Urinary bladder (tissue), 3 donors: ENCODE measurements at regions not wholly inside any gene's neighbourhood (a gene's known extent, or its start where the extent isn't known, plus 50 kb on each side); places are given as distances from the start of the nearest gene placed in this dataset.
"Not testable (repeated sequence)": the region's sequence is repeated elsewhere in the genome, so short reads cannot be mapped to it uniquely, and the experiment has no call there.

Experiments used
- DNase-seq: peaks from one replicate; pipeline ENCODE4 v3.0.0-alpha.2; 2015; ENCODE audit errors: extremely low spot score
- H3K27ac ChIP-seq: one replicate; pipeline ENCODE4 v1.5.1; 2013; ENCODE audit warnings: low read depth, mild to moderate bottlenecking, moderate library complexity
- H3K36me3 ChIP-seq: one replicate; pipeline ENCODE4 v1.6.1; 2013; ENCODE audit warnings: mild to moderate bottlenecking, moderate library complexity; ENCODE audit not compliant: insufficient read depth
- H3K4me1 ChIP-seq: one replicate; pipeline ENCODE4 v1.6.1; 2013; ENCODE audit warnings: mild to moderate bottlenecking, moderate library complexity; ENCODE audit not compliant: insufficient read depth
- H3K4me3 ChIP-seq: one replicate; pipeline ENCODE4 v1.5.1; 2013; ENCODE audit warnings: low read depth, low read length
- WGBS: extraction: QIAGEN DNeasy Blood & Tissue Kit; methylation state at CpG from one replicate; pipeline ENCODE4 v1.1.7; 2013; 5-methylcytosine and 5-hydroxymethylcytosine counted together
- donor health status: healthy with polysubstance abuse.
- donor health status: healthy.

DNA sequence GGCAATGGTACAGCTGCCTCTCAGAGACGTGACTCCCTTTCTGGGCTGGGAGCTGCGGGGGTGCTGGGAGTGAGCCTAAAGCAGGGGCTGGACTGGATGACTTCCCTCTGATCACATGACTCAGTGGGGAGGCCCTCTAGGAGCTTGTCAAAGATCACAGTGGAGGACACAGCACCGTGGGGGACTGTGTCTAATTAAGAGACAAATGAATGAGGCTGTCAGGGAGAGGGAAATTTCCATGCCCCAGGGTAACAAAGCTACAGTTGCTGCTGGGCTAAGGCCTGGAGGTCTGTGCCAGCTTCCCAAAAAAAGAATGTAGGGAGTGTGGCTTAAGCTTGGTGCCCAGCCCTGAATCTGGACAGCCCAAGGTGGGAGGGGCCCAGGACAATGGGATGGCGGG lies 262.8 kb upstream of the PLET1 start:
- no peaks in the 10 kb centered on the region for H3K4me1 ChIP-seq
- no peak for DNase-seq
- H3K27ac ChIP-seq: no peak overlapping the region
- no peaks in the 10 kb centered on the region for H3K36me3 ChIP-seq
- 51% methylated on average over 4 of the region's 4 CpGs for WGBS
- no peak overlapping the region for H3K4me3 ChIP-seq

DNA sequence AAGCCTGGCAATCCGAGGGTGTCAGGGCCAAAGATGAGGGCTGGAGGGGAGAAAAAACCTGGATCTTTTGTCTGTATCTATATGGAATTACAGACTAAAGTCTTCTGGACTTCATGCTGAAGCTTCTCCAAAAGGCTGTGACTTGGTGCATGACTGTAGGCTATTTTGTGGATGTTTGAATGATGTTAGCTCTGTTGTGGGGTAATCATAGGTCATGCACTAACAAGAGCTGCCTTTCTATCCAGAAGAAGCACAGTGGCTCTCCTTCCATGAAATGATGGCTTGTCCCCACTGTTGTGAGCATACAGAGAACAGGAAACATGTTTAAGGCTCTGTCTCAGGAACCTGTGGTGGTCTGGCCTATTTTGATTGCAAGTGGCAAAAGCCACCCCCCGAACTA lies 263.3 kb upstream of the PLET1 start:
- Histone ChIP-seq H3K4me1 (no peaks in the 10 kb centered on the region), H3K27ac (no peak overlapping the region), H3K36me3 (no peaks in the 10 kb centered on the region), H3K4me3 (no peak overlapping the region)
- WGBS: 69% methylated on average over 2 of the region's 2 CpGs
- DNase-seq: no peak

DNA sequence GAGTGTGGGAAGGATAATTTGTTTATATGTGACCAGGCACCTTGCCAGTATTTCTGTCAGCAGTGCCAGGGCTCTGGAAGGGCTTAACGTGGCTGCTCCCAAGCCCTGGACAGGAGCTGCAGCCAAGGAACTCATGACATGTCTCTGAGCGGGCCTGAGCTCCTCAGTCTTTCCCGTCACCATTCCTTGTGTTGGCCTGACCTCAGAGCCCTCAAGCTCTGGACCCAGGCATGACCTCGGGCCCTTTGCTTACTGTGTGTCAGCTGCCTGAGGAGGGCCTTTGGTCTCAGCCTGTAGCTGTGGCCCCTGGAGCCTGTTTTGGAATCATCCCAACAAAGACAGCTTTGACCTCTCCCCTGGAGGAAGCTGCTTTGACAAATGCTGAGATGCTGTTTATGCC lies 264.1 kb upstream of the PLET1 start:
- H3K36me3 ChIP-seq: no peaks in the 10 kb centered on the region
- no peak for DNase-seq
- no peaks in the 10 kb centered on the region for H3K4me1 ChIP-seq
- WGBS: 50% methylated on average over 4 of the region's 4 CpGs
- H3K27ac ChIP-seq: no peak overlapping the region
- H3K4me3 ChIP-seq: no peak overlapping the region

DNA sequence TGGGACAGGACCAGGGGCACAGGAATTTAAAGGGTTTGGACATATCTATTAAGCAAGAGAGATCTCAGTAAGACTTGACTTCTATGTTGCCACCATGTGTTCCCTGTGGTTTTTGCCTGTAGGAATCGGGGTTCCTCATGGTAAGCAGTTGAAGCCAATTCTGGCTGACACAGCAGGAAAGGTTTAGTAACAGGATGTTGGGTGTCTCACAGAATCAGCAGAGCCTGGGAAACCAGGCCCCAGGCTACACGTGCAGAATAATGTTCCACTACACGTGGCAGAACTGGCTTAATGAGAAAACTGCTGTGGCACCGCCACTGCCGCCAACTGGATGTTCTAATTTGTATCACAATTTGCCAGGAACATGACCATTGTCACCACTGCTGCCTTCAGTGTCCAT lies 264.6 kb upstream of the PLET1 start:
- H3K27ac ChIP-seq: no peak overlapping the region
- H3K4me3 ChIP-seq: no peak overlapping the region
- WGBS: 68% methylated on average over 5 of the region's 5 CpGs
- no peaks in the 10 kb centered on the region for H3K36me3 ChIP-seq
- DNase-seq: no peak
- H3K4me1 ChIP-seq: no peaks in the 10 kb centered on the region

DNA sequence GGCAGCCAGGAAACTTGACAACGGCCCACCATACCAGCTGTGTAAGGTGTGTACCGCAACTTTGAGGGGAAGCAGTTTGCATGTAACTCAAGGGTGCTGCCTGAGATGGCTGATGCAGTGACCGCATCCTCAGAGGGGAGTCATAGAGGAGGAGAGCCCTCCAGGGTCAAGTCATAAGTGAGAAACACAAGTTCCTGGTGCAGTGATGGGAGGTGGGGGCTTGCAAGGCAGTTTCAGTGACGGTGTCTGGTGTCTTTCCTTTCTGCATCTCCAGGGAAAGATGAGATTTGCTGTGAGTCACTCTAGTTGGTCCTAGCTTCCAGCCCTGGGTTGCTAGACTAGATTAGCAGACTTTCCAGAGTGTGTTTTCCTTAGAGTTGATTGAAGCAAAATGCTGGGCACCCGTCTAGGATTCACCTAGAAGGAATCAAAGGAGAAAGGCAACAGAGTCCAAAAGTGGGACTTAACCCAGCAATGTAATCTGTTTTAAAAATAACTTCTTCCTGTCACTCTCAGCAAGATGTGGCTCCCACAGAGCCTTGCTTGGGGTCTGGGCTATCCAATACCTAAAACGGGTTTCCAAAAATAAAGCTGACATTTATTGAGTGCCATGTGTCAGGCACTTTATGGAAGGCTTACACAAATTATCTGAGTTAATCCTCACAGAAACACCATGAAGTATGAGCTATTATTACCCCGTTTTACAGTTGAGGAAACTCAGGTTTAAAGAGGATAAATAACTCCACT lies 265.4 kb upstream of the PLET1 start:
- Histone ChIP-seq H3K27ac (no peak overlapping the region), H3K4me1 (no peaks in the 10 kb centered on the region), H3K36me3 (no peaks in the 10 kb centered on the region), H3K4me3 (no peak overlapping the region)
- no peak for DNase-seq
- WGBS: 53% methylated on average over 7 of the region's 7 CpGs

GRCh38 chr11:112526699-112527416 lies 266.2 kb upstream of the PLET1 start:
- 65% methylated on average over 2 of the region's 2 CpGs for WGBS
- no peak for DNase-seq
- Histone ChIP-seq H3K36me3 (no peaks in the 10 kb centered on the region), H3K4me1 (no peaks in the 10 kb centered on the region), H3K27ac (no peak overlapping the region), H3K4me3 (no peak overlapping the region)

DNA sequence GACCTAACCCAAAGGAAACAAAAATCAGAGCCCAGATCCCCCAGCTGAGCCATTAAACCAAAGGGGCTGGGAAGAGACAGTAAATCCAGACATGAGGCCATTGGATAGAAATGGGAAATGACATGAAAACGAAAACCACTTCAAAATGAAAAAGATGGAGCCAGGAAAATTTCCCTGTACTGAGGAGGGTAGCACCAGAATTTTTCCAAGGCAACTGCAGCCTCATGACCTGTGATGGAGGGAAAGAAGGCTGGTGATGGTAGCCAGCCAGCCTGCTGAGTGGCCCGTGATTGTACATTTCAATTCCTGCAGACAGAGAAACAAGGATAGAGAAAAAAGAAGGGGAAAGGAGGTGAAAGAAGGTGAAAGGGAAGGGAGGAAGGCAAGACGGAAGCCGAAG lies 268.4 kb upstream of the PLET1 start:
- H3K4me1 ChIP-seq: no peaks in the 10 kb centered on the region
- H3K27ac ChIP-seq: no peak overlapping the region
- no peaks in the 10 kb centered on the region for H3K36me3 ChIP-seq
- no peak overlapping the region for H3K4me3 ChIP-seq
- 88% methylated on average over 4 of the region's 4 CpGs for WGBS
- DNase-seq: no peak

DNA sequence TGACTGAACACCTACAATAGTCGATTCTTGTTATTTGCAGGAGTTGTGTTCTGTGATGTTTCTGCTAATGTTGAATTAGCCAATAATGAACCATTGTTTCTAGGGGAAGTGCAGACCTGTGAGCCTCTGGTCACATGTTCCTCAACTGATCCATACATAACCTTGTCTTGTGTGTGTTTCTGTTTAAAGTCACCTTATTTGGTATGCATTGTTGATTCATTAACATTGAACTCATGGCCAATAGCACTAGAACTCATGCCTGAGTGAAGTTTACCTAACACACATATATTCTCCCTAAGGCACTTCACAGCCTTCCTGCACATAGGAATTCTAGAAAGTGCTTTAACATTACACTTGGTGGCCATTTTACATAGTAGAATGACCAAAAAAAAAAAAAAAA lies 271.8 kb upstream of the PLET1 start:
- Histone ChIP-seq H3K36me3 (no peaks in the 10 kb centered on the region), H3K27ac (no peak overlapping the region), H3K4me1 (no peaks in the 10 kb centered on the region), H3K4me3 (no peak overlapping the region)
- no peak for DNase-seq
- 100% methylated on average over 1 of the region's 1 CpG for WGBS

GRCh38 chr11:112533682-112534081 lies 273.0 kb upstream of the PLET1 start:
- H3K36me3 ChIP-seq: no peaks in the 10 kb centered on the region
- DNase-seq: no peak
- no peaks in the 10 kb centered on the region for H3K4me1 ChIP-seq
- H3K27ac ChIP-seq: no peak overlapping the region
- no peak overlapping the region for H3K4me3 ChIP-seq

GRCh38 chr11:112534208-112534607 lies 273.5 kb upstream of the PLET1 start:
- no peak for DNase-seq
- no peaks in the 10 kb centered on the region for H3K4me1 ChIP-seq
- H3K36me3 ChIP-seq: no peaks in the 10 kb centered on the region
- no peak overlapping the region for H3K27ac ChIP-seq
- H3K4me3 ChIP-seq: no peak overlapping the region
- 94% methylated on average over 2 of the region's 2 CpGs for WGBS

DNA sequence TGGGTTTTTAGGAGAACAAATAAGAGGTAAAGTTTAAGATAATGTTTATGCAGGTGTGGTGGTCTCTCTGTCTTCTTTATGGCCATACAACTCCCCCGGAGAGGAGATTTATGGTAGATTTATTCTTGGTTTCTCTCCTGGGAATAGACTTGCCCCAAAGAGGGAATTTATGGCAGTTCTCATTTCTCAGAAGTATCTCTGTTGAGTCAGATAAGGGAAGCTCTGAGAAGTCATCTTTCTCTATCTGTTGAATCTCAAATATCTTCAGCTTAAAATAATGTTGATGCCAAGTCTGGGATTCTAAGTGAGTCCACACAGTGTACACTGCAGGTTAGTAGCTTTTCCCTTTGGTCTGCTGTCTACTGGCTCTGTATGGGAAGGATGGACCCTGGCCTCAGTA lies 276.4 kb upstream of the PLET1 start:
- WGBS: 58% methylated on average over 1 of the region's 1 CpG
- no peak overlapping the region for H3K27ac ChIP-seq
- H3K36me3 ChIP-seq: no peaks in the 10 kb centered on the region
- no peak for DNase-seq
- no peaks in the 10 kb centered on the region for H3K4me1 ChIP-seq
- no peak overlapping the region for H3K4me3 ChIP-seq

GRCh38 chr11:112537846-112538330 lies 277.2 kb upstream of the PLET1 start:
- Histone ChIP-seq H3K4me3 (no peak overlapping the region), H3K36me3 (no peaks in the 10 kb centered on the region), H3K27ac (no peak overlapping the region), H3K4me1 (no peaks in the 10 kb centered on the region)
- no peak for DNase-seq

DNA sequence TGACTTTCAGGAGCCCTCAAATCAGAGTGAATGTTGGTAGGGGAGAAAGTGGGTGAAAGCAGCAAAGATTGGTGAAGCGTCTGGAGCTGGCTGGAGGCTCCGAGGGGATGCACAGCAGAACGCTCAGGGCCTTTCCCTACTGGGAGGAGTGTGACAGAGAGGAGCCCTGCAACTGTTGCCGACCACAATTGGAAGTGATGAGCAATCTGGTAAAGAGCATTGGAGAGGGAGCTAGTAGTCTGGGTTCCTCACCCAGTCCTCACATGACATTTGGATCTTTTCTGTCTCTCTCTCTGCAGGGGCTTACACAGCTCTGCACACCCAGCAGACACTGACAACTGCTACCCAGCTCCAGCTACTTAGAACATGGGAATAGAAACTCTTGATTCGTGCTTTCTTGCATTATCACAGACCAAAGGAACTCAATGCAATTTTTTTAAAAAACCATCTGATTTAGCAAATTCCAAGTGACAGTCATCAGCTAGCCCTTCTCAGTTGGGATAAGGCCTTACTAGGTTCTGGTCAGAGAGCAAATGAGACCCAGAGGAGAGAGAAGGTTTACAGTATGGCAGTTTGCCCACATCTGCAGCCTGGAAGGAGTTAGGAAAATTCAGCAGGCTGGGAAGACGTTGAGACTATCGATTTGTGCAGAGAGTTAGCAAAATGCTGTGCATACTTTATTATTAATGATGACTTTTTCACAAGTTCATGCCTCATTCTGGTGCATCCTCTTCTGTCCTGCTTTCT lies 278.0 kb upstream of the PLET1 start:
- DNase-seq: no peak
- Histone ChIP-seq H3K4me1 (no peaks in the 10 kb centered on the region), H3K4me3 (no peak overlapping the region), H3K27ac (no peak overlapping the region), H3K36me3 (no peaks in the 10 kb centered on the region)
- 64% methylated on average over 7 of the region's 7 CpGs for WGBS

DNA sequence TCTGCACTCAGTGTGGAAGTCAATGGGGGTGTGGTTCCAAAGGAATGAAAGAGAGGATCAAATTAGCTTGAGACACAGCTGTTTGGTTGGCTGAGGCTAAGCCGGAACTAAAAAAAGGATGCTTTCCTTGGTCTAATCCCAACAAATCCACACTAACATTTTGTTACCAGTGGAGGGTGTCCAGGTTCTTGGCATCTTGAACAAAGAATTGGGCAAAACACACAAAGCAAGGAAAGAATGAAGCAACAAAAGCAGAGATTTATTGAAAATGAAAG lies 278.6 kb upstream of the PLET1 start:
- not testable (repeated sequence) for H3K27ac ChIP-seq, H3K4me3 ChIP-seq, H3K36me3 ChIP-seq, H3K4me1 ChIP-seq, DNase-seq
- 33% methylated on average over 1 of the region's 1 CpG for WGBS
